GM21619 (cell line): ENCODE measurements at regions not wholly inside any gene's neighbourhood (a gene's known extent, or its start where the extent isn't known, plus 50 kb on each side); places are given as distances from the start of the nearest gene placed in this dataset.

Experiments used
- ATAC-seq: cut with Tn5 transposase; IDR thresholded peaks from one replicate; pipeline ENCODE4 v1.9.1; 2021; ENCODE audit not compliant: unreplicated experiment

DNA sequence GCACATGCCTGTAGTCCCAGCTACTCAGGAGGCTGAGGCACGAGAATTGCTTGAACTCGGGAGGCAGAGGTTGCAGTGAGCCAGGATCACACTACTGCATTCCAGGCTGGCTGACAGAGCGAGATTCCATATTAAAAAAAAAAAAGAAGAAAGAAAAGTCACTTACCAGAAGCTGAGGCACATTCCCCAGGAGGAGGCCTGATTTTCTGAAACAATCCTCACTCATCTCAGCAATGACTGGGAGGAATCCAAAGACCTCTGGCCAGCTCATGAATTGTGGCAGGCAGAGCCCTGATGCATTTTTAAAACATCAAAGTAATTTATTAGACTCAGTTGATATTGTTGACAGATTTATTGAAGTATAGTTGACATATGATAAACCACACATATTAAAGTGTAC, 206.3 kb downstream of the FOXO1 start:
- no peak for ATAC-seq

DNA sequence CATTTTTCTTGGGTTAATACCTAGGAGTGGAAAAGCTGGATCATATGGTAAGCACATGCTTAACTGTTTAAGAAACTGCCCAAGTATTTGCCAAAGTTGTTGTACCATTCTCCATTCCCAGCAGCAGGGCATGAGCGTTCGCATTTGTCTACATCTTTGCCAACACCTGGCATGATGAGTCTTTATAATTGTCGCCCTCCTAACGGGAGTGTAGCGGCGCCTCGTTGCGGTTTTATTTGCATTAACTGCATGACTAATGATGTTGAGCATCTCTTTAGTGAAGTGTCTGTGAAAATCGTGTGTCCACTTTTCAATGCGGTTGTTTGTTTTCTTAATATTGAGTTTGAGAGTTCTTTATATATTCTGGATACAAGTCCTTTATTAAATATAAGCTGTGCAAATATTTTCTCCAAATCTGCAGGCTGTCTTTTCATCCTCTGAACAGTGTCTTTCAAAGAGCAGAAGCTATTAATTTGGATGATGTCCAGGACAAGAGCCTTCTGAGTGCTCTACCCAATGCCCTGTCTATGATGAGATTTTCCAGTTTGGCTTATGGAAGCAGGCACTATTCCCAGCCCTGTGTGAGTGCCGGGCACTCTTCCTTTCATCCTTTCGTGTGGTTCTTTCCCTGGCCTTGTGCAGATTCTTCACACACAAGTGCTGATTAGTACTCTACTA, 202.0 kb downstream of the FOXO1 start:
- no peak for ATAC-seq

DNA sequence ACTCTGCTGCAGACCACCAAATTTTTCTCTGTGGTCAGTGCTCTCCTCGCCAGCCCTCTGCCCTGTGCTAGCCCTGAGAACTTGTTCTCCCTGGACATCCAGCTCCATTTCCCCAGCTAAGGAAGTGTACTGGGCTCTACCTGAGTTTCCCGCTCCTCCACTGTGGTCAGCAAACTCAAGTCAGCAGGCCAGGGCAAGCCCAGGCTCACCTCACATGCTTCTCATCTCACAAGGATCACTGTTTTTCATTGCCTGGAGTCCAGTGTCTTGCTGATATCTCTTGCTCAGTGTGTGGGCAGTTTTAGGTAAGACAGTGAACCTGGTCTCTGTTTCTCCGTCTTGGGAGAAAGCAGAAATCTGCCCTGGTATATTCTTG, 201.4 kb downstream of the FOXO1 start:
- no peak for ATAC-seq

DNA sequence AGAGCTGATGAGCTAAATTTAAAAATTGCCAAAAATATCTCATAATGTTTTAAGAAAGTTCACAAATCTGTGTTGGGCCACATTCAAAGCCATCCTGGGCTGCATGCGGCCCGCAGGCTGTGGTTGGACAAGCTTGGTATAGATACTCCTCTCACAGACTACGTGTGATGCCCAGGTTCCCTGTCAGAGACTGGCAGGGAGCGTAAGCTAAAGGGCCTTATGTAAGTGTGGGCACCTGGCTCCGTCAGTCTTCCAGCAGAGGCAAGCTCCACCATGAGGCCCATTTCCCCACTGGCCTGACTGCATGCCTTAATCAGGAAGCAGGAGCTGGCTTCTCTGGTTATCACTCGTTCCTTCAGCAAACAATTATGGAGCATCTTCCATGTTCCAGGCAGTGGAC, 200.2 kb downstream of the FOXO1 start:
- ATAC-seq, result no peak

DNA sequence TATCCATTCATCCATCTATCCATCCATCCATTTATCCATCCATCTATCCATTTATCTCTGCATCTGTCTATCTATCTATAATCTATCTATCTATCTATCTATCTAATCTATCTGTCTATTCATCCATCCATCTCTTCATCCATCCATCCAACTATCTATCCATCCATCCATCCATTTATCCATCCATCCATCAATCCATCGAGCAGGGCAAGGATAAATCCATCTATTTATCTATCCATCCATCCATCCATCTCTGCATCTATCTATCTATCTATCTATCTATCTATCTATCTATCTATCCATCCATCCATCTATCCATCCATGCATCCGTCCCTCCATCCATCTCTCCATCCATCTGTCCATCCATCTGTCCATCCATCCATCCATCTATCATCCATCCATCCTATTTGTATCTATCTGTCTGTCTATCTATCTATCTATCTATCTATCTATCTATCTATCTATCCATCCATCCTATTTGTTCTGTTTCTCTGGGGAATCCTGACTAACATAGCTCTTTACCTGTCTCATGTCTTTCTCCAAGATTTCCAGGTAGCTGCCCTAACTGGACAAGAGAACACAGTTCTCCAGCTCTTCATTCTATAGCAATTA, 198.1 kb downstream of the FOXO1 start:
- no peak for ATAC-seq

DNA sequence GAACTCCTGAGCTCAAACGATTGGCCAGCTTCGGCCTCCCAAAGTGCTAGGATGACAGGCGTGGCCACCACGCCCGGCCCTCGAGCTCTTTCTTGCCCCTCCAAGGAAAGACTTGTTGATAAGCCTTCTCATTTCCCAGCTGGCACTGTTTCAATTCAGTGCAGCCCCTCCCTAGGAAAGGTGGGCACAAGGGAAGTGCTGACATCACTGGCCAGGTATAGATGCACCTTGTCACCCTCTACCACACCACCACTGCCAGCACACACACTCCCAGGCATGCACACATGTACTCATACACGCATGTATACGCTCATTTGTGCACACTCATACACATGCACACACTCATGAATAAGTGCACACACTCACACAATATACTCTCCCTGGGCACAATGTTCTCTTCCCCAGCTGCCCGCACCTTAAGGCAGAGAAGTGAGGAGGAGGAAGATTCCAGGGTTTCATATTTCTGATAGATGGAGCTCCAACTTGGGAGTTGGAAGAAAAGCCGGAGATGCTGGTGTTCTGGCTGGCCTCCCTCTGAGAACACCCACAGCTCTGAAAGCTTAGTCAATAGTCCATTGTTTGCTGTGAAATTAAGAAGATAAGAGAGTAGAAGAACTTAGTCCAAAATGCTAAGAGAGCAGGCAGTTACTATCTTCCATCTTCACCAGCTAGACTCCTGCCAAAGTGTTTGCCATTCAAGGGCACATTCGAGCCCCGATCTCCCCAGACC, 196.7 kb downstream of the FOXO1 start:
- ATAC-seq, result no peak

DNA sequence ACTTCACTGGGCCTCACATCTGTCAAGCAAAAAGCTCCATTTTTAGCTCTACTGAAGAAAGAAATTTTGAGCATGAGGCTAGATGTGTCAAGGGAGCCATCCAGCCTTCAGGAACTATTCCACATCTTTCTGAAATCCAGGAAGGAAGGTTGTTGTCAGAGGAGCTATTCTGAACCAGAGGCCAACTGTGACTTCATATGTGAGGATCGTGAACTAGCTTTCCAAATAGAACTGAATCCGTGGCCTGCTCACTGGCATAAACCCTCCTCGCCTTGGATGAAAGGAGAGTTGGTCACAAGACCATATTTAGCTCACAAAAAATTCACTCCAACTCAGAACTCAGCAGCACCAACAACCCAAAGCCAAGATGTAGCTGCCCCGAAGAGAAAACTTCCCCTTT, 195.8 kb downstream of the FOXO1 start:
- ATAC-seq, result no peak

DNA sequence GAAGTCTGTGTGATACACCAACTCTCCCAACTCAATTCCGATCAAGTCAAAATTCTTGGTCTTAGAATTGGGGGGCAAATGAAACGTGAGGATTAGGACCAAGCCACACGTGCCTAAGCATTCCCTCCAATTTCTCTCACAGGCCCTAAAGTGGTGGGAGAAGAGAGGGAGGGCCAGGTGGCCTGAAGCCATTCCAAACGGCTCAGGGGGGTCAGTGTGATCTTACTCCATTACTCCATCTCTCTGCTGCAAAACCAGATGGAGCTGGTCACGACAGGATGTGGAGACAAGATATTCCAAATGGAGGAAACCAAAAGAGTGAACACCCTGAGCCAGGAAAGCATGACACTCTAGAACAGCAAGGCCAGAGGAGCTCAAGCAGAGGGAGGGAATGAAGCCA, 195.4 kb downstream of the FOXO1 start:
- no peak for ATAC-seq

DNA sequence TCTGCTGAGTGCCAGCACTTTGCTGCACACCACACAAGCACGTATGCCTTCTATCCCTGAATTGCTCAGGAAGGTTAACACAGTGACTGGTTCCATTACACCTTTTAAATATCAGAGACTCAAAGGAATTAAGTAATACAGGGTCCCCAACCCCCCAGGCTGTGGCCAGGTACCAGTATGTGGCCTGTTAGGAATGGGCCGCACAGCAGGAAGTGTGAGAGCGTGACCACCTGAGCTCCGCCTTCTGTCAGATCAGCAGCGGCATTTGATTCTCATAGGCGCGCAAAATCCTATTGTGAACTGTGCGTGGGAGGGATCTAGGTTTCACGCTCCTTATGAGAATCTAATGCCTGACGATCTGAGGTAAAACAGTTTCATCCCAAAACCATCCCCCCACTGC, 194.5 kb downstream of the FOXO1 start:
- no peak for ATAC-seq

DNA sequence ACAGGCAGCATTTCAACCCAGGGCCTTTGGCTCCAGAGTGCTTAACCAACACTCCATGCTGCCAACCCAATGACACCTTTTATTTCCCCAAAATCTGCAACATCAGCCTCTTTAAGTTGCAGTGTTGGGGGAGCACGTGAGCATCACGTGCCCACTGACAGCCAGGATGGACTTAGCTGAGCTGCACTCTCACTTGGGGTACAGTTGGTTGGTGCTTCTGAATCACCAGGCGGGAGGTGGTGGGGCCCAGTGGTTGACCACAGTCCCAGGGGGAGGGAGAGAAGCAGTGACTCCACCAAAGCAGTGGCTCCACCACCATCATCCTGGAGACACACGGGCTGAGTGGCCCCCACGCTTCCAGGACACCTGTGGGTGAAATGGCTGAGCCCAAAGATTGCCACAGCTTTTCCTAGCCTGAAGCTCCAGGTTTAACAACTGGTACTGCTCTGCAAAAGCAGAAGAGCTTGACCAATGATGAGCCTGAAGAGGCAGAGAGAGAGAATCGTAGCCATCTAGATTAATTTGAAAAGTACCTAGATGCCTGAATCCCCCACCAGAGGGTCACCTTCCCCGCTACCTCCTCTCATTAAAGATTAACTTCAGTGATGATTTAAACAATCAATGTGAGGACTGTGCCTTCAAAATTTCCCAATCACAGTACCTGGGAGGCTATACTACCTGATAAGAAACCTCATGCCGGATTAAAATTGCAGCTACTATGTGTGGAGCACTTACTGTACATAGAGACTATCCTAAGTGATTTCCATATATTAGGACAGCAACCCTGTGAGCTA, 193.8 kb downstream of the FOXO1 start:
- no peak for ATAC-seq

DNA sequence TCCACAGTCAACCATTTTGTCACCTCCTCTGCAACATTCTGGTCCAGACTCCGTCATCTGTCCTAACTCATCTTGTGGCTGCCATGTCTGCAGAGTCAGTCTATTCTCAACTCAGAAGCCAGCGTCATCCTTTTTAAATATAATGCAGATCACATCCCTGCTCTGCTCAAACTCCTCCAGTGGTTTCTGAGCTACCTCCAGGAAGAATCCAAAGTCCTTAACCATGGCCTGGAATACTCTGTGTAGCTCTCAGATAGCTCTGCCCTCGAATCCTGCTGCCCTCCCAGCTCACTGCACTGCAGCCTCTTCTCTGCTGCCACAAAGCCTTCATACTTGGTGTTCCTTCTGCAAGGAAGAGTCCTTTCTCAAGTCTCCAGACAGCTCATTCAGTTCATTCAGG, 190.8 kb downstream of the FOXO1 start:
- ATAC-seq, result no peak

DNA sequence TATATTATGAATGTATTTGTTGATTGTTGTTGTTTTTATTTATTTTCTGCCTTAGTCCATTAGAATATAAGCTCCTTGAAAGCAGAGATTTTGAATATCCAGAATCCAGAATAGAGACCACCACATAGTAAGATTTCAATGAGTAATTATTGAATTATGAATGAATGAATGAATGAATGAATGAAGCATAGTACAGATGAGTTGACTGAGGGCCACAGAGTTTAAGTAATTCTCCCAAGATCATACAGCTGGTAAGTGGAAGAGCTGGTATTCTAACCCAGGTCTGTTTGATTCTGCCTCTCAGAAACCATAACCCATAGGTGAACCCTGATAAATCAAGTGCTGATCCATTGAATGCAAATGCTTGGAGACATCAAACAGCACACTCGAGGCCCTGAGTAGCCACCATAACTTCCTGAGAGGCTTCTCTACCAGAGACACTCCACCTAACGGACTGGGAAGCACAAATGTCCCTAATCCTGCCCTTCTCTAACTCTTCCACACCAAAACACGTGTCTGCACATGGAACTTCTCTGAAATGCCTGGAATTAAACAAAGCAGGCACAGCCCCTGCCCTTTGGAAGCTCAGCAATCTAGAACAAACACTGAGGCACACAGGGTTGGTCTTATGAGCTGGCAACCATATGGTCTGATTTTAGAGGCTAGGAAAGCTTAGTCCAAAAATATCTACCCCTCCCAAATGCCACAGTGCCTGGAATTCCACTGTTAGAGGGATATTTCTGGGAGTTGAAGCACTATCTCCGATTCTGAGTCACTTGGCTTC, 190.1 kb downstream of the FOXO1 start:
- ATAC-seq, result no peak

DNA sequence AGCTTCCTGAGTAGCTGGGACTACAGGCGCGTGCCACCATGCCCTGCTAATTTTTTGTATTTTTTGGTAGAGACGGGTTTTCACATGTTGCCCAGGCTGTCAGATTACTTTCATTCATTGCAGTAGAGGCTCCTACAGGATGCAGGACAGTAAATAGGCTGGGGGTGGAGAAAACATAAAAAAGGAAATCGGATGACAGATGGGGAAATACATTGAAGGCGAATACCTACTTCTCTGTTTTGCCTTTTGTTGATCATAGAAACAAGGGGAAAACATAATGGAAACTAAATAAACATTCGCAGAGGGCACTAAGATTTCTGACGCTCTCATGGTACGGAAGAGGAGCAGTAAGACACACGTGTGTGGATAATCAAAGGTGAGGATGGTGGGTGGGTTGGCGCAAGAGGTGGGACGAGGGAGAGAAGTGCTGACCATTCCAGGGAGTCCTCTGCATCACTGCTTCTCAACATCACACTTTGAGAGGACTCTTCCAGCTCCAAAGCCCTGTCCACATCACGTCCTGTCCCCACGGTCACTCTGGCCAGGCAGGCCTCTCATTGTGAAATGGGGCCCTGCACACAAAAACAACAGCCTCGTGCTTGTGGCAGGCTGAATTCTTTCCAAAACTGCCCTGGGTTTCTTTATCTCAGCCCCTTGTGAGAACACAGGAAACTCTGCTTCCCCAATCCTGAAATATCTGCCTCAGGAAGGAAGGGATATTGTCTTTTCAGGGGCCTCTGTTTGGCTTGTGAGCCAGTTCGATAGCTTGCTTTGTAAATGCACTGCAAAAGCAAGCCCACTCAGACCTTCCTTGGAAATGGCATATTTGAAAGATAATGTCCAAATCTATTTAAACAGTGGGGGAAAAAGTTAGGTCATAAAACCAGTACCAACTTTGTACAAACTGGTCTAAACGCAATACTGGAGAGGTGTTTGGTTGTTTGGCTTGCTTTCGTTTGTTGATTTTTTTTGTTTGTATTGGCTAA, 188.5 kb downstream of the FOXO1 start:
- no peak for ATAC-seq

DNA sequence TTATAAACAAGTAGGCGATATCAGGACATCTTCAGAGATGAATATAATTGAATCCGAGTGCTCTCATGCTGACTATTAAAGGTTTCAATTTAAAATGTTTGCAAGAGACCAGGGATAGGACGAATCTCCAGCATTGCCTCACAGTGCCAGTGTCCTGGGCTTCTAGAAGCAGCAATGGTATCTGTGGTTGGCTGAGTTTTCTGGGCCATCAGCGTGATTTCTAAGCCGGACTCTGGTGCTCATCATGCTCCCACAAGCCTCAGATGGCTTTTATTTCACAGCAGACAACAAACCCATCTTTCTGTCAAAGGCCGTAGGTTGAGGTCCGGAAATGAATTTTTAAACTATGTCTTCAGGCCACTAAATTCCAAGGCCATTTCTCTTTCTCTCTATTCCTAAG, 187.7 kb downstream of the FOXO1 start:
- no peak for ATAC-seq

DNA sequence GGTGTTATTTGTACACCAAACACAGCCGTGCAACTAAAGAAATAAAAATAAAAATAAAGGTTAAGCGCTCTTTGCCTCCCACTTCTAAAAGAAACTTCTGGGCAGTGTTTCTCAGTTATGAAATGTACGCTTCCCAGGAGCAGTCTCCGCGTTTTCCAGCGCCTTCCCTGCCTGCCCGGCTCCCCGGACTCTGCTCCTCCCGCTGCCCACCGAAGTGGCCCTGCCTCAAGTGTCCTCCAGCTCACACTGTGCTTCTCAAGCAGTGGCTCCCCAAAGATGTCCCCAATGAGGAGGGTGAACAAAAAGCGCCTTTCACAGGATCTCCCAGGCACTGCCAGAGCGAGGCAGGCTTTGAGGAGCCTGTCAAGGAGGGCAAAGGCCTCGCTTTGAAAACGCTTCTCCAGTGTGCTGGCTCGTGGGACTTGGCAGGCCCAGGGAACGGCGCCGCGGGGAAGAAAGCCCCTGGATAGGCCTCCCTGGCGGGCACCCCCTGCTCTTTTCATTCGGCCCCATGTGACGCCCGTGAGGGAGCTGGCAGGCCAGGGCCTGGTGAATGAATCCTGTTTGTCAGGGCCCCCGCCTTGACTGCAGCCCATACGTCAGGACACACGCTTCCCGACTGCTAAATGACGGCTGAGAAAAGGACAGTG, 187.1 kb downstream of the FOXO1 start:
- ATAC-seq, result no peak

DNA sequence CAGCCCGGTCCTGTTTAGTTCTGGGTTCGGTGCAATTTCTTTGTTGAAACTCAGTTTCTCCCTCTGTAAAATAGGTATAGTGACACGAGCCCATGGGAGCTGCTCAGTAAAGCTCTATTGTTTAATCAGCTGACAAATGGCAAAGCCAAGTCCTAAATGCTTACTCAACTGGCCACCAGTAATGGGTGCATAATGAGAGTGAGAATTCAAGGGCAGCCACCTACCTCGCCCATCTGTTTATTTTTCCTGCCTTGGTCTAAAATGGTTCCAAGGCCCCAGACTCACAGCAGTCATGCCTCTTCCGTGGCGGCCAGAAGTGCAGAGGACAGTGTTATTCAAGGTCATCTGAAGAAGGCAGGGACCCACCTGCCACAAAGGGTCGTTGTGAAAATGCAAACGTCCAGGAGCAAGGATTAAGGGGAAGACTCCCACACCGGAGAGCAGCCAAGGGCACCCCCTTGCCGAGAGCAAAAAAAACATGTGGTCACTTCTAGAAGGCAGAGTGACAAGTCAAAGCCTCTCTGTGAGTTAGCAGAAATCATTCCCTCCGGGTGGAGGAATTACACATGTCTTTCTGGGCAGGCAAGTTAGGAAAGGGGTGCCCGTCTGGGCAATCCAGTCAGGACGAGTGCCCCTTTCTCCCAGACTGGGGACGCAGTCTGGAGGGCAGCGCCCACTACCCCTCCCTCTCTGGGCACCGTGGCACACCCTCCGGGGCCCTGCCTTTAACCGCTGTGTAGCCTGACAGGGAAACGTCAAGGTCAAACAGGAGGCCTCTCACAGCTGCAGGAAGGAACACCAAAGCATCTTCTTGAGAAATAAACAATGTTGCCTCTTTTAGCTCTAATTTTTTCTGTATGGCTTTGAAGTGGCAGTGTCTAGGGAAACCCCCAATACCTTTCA, 186.2 kb downstream of the FOXO1 start:
- no peak for ATAC-seq

DNA sequence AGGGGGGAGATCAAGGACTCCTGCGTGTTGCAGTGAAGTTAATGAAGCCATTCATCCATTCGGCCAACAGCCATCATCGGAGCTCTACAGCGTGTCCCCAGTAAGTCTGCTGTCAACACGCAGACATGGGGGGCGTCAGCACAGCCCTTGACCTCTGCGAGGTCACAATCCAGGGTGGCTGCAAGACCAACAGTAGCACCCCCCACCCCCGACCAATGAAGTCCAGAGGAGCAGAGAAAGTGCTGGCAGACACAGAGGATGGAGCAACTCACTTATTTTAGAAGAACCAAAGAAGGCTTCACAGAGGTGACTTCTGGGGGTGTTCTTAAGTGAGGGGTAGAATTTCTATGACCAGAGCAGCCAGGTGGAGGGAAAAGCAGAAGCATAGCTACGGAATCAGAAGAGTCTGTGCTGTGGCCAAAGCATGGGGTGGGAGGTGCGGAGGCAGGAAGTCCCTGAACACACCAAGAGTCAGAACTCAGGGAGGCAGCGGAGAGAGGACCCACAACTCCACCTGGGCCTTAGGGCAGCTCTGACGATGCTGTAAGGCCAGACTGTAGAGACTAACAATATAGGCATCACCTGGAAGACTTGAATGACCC, 185.4 kb downstream of the FOXO1 start:
- no peak for ATAC-seq

DNA sequence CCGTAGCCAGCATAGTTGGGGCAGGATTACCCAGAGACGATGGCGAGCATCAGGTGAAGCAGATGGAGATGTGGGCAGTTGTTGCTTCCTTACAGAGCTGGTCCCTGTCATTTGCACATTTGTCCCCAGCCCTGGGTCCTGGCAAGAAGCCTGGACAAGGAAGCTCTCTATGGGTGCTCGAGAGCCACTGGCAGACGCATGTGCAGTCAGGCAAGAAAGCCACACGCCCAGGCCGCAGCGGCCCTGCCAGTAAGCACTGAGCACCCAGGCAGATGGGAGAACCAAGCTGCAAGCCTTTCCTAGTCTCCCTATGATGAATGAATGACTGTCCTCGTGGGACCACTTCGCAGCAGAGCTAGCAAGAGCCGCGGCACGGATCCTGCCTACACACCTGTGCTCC, 182.8 kb downstream of the FOXO1 start:
- no peak for ATAC-seq
